GM12878 (cell line): ENCODE measurements at regions not wholly inside any gene's neighbourhood (a gene's known extent, or its start where the extent isn't known, plus 50 kb on each side); places are given as distances from the start of the nearest gene placed in this dataset.
"Not testable (repeated sequence)": the region's sequence is repeated elsewhere in the genome, so short reads cannot be mapped to it uniquely, and the experiment has no call there.

Source experiments
- ATAC-seq: fragments of 200-7000 bp; cut with Tn5 transposase; 3 replicates; pipeline ENCODE4 v1.9.1; 2020; ENCODE audit warnings: mild to moderate bottlenecking, moderate library complexity
- BruUV-seq: library from RNA; stranded (reverse); fragments of 400-500 nt; replicated peaks from 2 replicates; lab custom pipeline; 2021; lab: Mats Ljungman, UMichigan
- CTCF ChIA-PET: fragments of 300-600 bp; sonication (Branson Sonifier 250); formaldehyde crosslinking; extraction: SDS; loops from one replicate; lab custom pipeline; 2021; ENCODE audit warnings: inconsistent platforms; lab: Yijun Ruan, JAX
- POLR2A ChIA-PET: fragments of 350-600 bp; formaldehyde crosslinking; extraction: SDS; loops from one replicate; lab custom pipeline; 2021; ENCODE audit warnings: inconsistent platforms; lab: Charles Lee
- RAD21 ChIA-PET: fragments of 300-600 bp; sonication (Branson Sonifier 250); formaldehyde crosslinking; loops from one replicate; lab custom pipeline; 2023; ENCODE audit warnings: antibody characterized with exemption; ENCODE audit not compliant: unreplicated experiment; lab: Charles Lee
- SMC1A ChIA-PET: fragments of 300-600 bp; sonication (Branson Sonifier 250); formaldehyde crosslinking; loops from one replicate; lab custom pipeline; 2023; ENCODE audit not compliant: unreplicated experiment, uncharacterized antibody; lab: Charles Lee
- DNase-seq: peaks from one replicate; pipeline ENCODE4 v3.0.0-alpha.2; 2011; ENCODE audit warnings: low read depth, low spot score
- FAIRE-seq: peaks from 3 replicates; lab custom pipeline; 2011; peaks lifted over from hg19 to GRCh38; lab: Jason Lieb, UNC
- H2AFZ ChIP-seq: 2 replicates; pipeline ENCODE4 v1.6.0; 2011; ENCODE audit warnings: low read depth, low read length, control low read depth; ENCODE audit not compliant: control insufficient read depth
- H3K27ac ChIP-seq: 2 replicates; pipeline ENCODE4 v1.5.1; 2011; ENCODE audit warnings: control low read depth; ENCODE audit not compliant: control insufficient read depth, insufficient read depth
- H3K27me3 ChIP-seq, 2 experiments: replicated peaks in 1 of 2; 2 replicates each; pipeline versions ENCODE4 v1.6.0 to v1.6.1; 2011; ENCODE audit warnings: low read length in 1 of 2; ENCODE audit not compliant: control insufficient read depth in 2 of 2, insufficient read depth in 2 of 2
- H3K36me3 ChIP-seq, 2 experiments: 2 replicates each; pipeline ENCODE4 v1.5.1; 2011; ENCODE audit warnings: low read length in 1 of 2; ENCODE audit not compliant: control insufficient read depth in 2 of 2, insufficient read depth in 2 of 2
- H3K4me1 ChIP-seq: 2 replicates; pipeline ENCODE4 v1.6.1; 2011; ENCODE audit warnings: mild to moderate bottlenecking, low read length, moderate library complexity, mixed read lengths; ENCODE audit not compliant: control insufficient read depth, insufficient read depth
- H3K4me2 ChIP-seq: 2 replicates; pipeline ENCODE4 v1.6.0; 2011; ENCODE audit warnings: control low read depth; ENCODE audit not compliant: control insufficient read depth, insufficient read depth
- H3K4me3 ChIP-seq: fragments of 200-600 bp; sonication (generic); 2 replicates; pipeline ENCODE4 v1.5.1; 2016
- H3K79me2 ChIP-seq: 2 replicates; pipeline ENCODE4 v1.6.0; 2011; ENCODE audit warnings: low read length; ENCODE audit not compliant: control insufficient read depth, insufficient read depth
- H3K9ac ChIP-seq: 2 replicates; pipeline ENCODE4 v1.8.0; 2011; ENCODE audit warnings: low read length, control low read depth, mixed read lengths; ENCODE audit not compliant: control insufficient read depth, insufficient read depth
- H3K9me3 ChIP-seq: replicated peaks from 3 replicates; pipeline ENCODE4 v1.5.1; 2011; ENCODE audit warnings: mild to moderate bottlenecking, low read length; ENCODE audit not compliant: control insufficient read depth, insufficient read depth
- H4K20me1 ChIP-seq: 2 replicates; pipeline ENCODE4 v1.6.0; 2011; ENCODE audit not compliant: control insufficient read depth, insufficient read depth
- CREM ChIP-seq: IDR thresholded peaks from 2 replicates; pipeline ENCODE4 v1.6.1; 2014; ENCODE audit warnings: antibody characterized with exemption, low read depth
- FOXK2 ChIP-seq: fragments of 450-650 bp; IDR thresholded peaks from 2 replicates; pipeline ENCODE4 v1.6.1; 2017; ENCODE audit warnings: mild to moderate bottlenecking, moderate library complexity
- MTA3 ChIP-seq: IDR thresholded peaks from 2 replicates; pipeline ENCODE4 v1.6.1; 2012; ENCODE audit warnings: low read length, inconsistent platforms, borderline replicate concordance
- SIX5 ChIP-seq: IDR thresholded peaks from 2 replicates; pipeline ENCODE4 v1.6.1; 2011; ENCODE audit warnings: mild to moderate bottlenecking, low read depth, low read length, moderate library complexity; ENCODE audit not compliant: severe bottlenecking
- SMC3 ChIP-seq: IDR thresholded peaks from 2 replicates; pipeline ENCODE4 v1.6.1; 2011; ENCODE audit warnings: low read length, improper control_type of control experiment, borderline replicate concordance
- SREBF2 ChIP-seq: IDR thresholded peaks from 2 replicates; pipeline ENCODE4 v1.6.1; 2012; ENCODE audit warnings: mild to moderate bottlenecking, low read length
- ZBED1 ChIP-seq: IDR thresholded peaks from 2 replicates; pipeline ENCODE4 v1.6.1; 2016; ENCODE audit warnings: borderline replicate concordance
- WGBS: methylation state at CpG from one replicate; pipeline ENCODE4 v1.1.6; 2016; ENCODE audit warnings: low lambda C conversion rate; ENCODE audit not compliant: insufficient replicate concordance, insufficient coverage; ENCODE audit errors: missing lambda C conversion rate; 5-methylcytosine and 5-hydroxymethylcytosine counted together
- in situ Hi-C: fragments of 300-500 bp; cut with MboI; formaldehyde crosslinking; loops from 9 replicates; pipeline ENCODE4 v1.14.3; 2018; ENCODE audit warnings: mixed read lengths
- intact Hi-C: fragments of 100-400 bp; cut with micrococcal nuclease; formaldehyde crosslinking; loops from one replicate; pipeline ENCODE4 v1.14.2; 2022; ENCODE audit not compliant: unreplicated experiment
- TF ChIP-seq, protein P1 (sequence below): IDR thresholded peaks from 2 replicates; pipeline ENCODE4 v1.6.1; 2012; ENCODE audit warnings: low read depth, low read length, improper control_type of control experiment
- TF ChIP-seq, protein P2 (sequence below): fragments of 450-650 bp; IDR thresholded peaks from 2 replicates; pipeline ENCODE4 v1.6.1; 2016; ENCODE audit warnings: mild to moderate bottlenecking
- TF ChIP-seq, protein P3 (sequence below): fragments of 450-650 bp; formaldehyde crosslinking; IDR thresholded peaks from 2 replicates; pipeline ENCODE4 v1.4.0; 2022; ENCODE audit warnings: mild to moderate bottlenecking, moderate library complexity

DNA sequence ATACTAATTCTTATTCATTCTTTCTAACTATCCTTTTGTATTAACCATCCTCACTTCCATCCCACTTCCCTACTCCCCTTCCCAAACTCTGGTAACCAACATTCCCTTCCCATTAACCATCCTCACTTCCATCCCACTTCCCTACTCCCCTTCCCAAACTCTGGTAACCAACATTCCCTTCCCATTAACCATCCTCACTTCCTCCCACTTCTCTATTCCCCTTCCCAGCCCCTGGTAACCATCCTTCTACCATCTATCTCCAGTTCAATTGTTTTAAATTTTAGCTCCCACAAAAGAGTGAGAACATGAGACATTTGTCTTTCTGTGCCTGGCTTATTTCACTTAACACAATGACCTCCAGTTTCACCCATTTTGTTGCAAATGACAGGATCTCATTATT lies 160.6 kb upstream of the NAMPT start:
- intact Hi-C loops, result not testable (repeated sequence)

DNA sequence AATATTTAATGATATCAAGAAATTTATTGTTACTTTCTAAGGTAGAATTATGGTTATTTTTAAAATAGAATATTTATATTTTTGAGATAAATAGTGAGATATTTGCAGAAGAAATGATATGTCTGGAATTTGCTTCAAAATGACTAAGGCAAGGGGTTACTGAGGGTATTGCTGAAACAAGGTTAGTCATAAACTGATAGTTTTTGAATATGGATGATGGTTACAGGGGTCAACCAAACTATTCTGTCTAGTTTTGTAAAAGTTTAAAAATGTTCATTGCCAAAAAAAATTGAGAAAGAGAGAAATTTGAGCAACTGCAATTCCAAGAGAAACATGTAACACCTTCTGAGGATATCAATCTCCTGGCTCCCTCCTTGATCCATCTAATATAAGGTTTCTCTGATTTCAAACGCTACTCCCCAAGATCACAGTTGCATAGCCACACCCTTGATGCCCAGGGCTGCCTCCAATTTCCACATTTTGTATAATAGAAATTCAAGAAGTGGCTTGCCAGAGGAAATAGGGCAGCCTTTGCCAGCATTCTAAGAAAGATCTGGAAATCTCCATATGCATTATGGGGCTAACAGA lies 159.4 kb upstream of the NAMPT start:
- no TSS peak for BruUV-seq
- Histone ChIP-seq H3K27me3 (no peaks in the 10 kb centered on the region), H3K9me3 (no peaks in the 10 kb centered on the region; the same call in 2 of the 3 replicates), H3K36me3 (no peaks in the 10 kb centered on the region), H4K20me1 (no peaks in the 10 kb centered on the region), H2AFZ (no peak overlapping the region), H3K9ac (no peak overlapping the region), H3K4me3 (no peak overlapping the region), H3K79me2 (no peaks in the 10 kb centered on the region), H3K4me2 (no peak overlapping the region), H3K4me1 (no peaks in the 10 kb centered on the region), H3K27ac (no peak overlapping the region)
- FAIRE-seq (no peak), ATAC-seq (no peak), DNase-seq (no peak)
- ChIA-PET RAD21 (no interaction called here), POLR2A (no interaction called here), SMC1A (no interaction called here), CTCF (no interaction called here)
- TF ChIP-seq SREBF2 (no peak), MTA3 (no peak), FOXK2 (no peak), SIX5 (no peak), SMC3 (no peak), CREM (no peak), ZBED1 (no peak)
- TF ChIP-seq, protein P1, sequence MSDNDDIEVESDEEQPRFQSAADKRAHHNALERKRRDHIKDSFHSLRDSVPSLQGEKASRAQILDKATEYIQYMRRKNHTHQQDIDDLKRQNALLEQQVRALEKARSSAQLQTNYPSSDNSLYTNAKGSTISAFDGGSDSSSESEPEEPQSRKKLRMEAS, result no peak
- TF ChIP-seq, protein P2, sequence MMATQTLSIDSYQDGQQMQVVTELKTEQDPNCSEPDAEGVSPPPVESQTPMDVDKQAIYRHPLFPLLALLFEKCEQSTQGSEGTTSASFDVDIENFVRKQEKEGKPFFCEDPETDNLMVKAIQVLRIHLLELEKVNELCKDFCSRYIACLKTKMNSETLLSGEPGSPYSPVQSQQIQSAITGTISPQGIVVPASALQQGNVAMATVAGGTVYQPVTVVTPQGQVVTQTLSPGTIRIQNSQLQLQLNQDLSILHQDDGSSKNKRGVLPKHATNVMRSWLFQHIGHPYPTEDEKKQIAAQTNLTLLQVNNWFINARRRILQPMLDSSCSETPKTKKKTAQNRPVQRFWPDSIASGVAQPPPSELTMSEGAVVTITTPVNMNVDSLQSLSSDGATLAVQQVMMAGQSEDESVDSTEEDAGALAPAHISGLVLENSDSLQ, result no peak
- TF ChIP-seq, protein P3, sequence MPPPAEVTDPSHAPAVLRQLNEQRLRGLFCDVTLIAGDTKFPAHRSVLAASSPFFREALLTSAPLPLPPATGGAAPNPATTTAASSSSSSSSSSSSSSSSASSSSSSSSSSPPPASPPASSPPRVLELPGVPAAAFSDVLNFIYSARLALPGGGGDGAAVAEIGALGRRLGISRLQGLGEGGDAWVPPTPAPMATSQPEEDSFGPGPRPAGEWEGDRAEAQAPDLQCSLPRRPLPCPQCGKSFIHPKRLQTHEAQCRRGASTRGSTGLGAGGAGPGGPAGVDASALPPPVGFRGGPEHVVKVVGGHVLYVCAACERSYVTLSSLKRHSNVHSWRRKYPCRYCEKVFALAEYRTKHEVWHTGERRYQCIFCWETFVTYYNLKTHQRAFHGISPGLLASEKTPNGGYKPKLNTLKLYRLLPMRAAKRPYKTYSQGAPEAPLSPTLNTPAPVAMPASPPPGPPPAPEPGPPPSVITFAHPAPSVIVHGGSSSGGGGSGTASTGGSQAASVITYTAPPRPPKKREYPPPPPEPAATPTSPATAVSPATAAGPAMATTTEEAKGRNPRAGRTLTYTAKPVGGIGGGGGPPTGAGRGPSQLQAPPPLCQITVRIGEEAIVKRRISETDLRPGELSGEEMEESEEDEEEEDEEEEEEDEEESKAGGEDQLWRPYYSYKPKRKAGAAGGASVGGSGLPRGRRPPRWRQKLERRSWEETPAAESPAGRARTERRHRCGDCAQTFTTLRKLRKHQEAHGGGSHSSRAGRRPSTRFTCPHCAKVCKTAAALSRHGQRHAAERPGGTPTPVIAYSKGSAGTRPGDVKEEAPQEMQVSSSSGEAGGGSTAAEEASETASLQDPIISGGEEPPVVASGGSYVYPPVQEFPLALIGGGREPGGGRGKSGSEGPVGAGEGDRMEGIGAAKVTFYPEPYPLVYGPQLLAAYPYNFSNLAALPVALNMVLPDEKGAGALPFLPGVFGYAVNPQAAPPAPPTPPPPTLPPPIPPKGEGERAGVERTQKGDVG (CRISPR knock-in tag), result no peak
- 35% methylated on average over 1 of the region's 1 CpG for WGBS
- in situ Hi-C loops, result no loop called here
- intact Hi-C loops, result no loop called here

More for the DNA sequence above, 160.6 kb upstream of the NAMPT start:
- H2AFZ ChIP-seq, CTCF ChIA-PET, BruUV-seq, H3K27me3 ChIP-seq, H4K20me1 ChIP-seq, FAIRE-seq, RAD21 ChIA-PET, H3K9me3 ChIP-seq, H3K27ac ChIP-seq, H3K4me2 ChIP-seq, H3K36me3 ChIP-seq, ATAC-seq, H3K4me3 ChIP-seq, DNase-seq, SMC1A ChIA-PET, H3K9ac ChIP-seq, POLR2A ChIA-PET, H3K79me2 ChIP-seq, in situ Hi-C loops, H3K4me1 ChIP-seq: not testable (repeated sequence)
